A673 (cell line): ENCODE measurements at regions not wholly inside any gene's neighbourhood (a gene's known extent, or its start where the extent isn't known, plus 50 kb on each side); places are given as distances from the start of the nearest gene placed in this dataset.

Experiments
- BruUV-seq: library from RNA; stranded (reverse); fragments of 400-500 nt; replicated peaks from 2 replicates; lab custom pipeline; 2021; lab: Mats Ljungman, UMichigan
- CTCF ChIA-PET: fragments of 300-600 bp; sonication (Branson Sonifier 250); formaldehyde crosslinking; loops from one replicate; lab custom pipeline; 2022; ENCODE audit warnings: antibody characterized with exemption; lab: Charles Lee
- POLR2A ChIA-PET: fragments of 300-600 bp; sonication (Branson Sonifier 250); formaldehyde crosslinking; loops from one replicate; lab custom pipeline; 2022; ENCODE audit warnings: antibody characterized with exemption; ENCODE audit not compliant: low non-redundant PET; lab: Charles Lee
- DNase-seq: peaks from one replicate; pipeline ENCODE4 v3.0.0-alpha.2; 2015; ENCODE audit warnings: low spot score
- H3K27ac ChIP-seq: fragments of 200-600 bp; sonication (generic); 2 replicates; pipeline ENCODE4 v1.5.1; 2016; ENCODE audit warnings: mixed run types, low read depth, mild to moderate bottlenecking, mixed read lengths, antibody characterized with exemption, low read length; ENCODE audit not compliant: poor library complexity, severe bottlenecking
- H3K27me3 ChIP-seq: fragments of 200-600 bp; sonication (generic); replicated peaks from 2 replicates; pipeline ENCODE4 v1.6.1; 2017; ENCODE audit warnings: mixed run types, low read depth, mild to moderate bottlenecking, mixed read lengths, antibody characterized with exemption, low read length; ENCODE audit not compliant: insufficient read depth, poor library complexity
- H3K36me3 ChIP-seq: fragments of 200-600 bp; sonication (generic); 2 replicates; pipeline ENCODE4 v1.6.1; 2016; ENCODE audit warnings: mixed run types, mild to moderate bottlenecking, mixed read lengths, antibody characterized with exemption, low read length; ENCODE audit not compliant: insufficient read depth, poor library complexity, severe bottlenecking
- H3K4me1 ChIP-seq: fragments of 200-600 bp; sonication (generic); 2 replicates; pipeline ENCODE4 v1.6.1; 2017; ENCODE audit warnings: mixed run types, mild to moderate bottlenecking, mixed read lengths, antibody characterized with exemption, low read length; ENCODE audit not compliant: insufficient read depth, poor library complexity, severe bottlenecking
- H3K4me3 ChIP-seq: fragments of 200-600 bp; sonication (generic); 2 replicates; pipeline ENCODE4 v1.5.1; 2016; ENCODE audit warnings: low read depth, mixed run types, mild to moderate bottlenecking, mixed read lengths, low read length; ENCODE audit not compliant: poor library complexity, severe bottlenecking
- H3K9me3 ChIP-seq: fragments of 200-600 bp; sonication (generic); 2 replicates; pipeline ENCODE4 v1.6.1; 2016; ENCODE audit warnings: mixed run types, low read depth, mild to moderate bottlenecking, mixed read lengths, antibody characterized with exemption, low read length; ENCODE audit not compliant: poor library complexity, severe bottlenecking
- CTCF ChIP-seq: fragments of 300-800, 200-600 bp; sonication (generic); conservative IDR thresholded peaks from 2 replicates; pipeline ENCODE4 v1.5.1; 2017; ENCODE audit warnings: low read depth, mild to moderate bottlenecking, antibody characterized with exemption, low read length, moderate library complexity, mixed read lengths
- EZH2 ChIP-seq: fragments of 200-600 bp; sonication (generic); IDR thresholded peaks from 2 replicates; pipeline ENCODE4 v1.6.1; 2017; ENCODE audit warnings: borderline replicate concordance, low read depth, mild to moderate bottlenecking, mixed read lengths, antibody characterized with exemption, low read length; ENCODE audit not compliant: poor library complexity, severe bottlenecking
- intact Hi-C: fragments of 100-400 bp; cut with micrococcal nuclease; formaldehyde crosslinking; loops from one replicate; pipeline ENCODE4 v1.10.0; 2022; ENCODE audit not compliant: unreplicated experiment

DNA sequence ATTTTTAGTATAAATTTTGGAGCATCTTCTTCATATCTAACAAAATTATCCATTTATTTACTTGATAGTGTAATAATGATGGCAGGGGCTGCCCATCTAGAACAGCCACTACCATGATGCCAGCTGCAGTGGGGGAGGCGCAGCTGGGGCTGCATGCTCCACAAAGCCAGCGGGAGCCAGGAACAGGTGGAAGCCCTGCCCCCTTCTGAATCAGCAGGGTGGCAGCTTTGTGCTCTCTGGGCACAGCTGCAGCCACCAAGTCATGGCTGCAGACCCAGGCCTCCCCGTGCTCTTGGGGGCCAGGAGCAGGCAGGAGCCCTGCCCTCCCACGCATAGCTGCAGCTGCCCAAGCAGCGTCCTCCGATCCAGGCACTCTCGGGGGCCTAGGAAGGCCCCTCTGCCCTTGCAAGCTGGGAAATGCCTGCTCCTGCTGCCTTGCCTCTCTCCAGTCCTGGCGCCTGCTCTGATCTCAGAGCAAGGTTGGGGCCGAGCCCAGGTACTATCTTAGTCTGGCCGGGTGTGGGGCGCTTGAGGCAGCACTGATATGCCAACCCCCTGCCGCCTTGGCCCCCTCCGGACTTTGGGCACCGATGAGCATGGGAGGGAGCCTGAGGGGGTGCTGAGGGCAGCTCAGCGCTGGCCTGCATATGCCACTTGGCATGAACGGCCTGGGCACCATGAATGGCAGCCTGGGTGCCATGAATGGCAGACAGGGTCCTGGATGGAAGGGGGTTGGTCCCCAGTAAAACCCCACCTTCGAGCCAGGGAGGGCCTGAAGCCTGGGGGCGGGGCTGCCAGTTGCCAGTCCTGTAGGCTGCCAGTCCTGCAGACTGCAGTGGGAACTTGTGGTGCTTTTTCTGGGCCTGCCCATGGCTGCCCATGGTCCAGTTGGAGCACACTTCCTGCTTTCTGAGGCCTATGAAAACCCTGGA is 1110.8 kb upstream of the POT1 start:
- intact Hi-C loops, result no loop called here
- ChIA-PET CTCF (no interaction called here), POLR2A (no interaction called here)
- Histone ChIP-seq H3K4me1 (no peaks in the 10 kb centered on the region), H3K9me3 (no peaks in the 10 kb centered on the region), H3K27me3 (no peaks in the 10 kb centered on the region), H3K4me3 (no peak overlapping the region), H3K27ac (no peak overlapping the region), H3K36me3 (no peaks in the 10 kb centered on the region)
- no TSS peak for BruUV-seq
- no peak for TF ChIP-seq CTCF
- no peak for TF ChIP-seq EZH2
- no peak for DNase-seq

DNA sequence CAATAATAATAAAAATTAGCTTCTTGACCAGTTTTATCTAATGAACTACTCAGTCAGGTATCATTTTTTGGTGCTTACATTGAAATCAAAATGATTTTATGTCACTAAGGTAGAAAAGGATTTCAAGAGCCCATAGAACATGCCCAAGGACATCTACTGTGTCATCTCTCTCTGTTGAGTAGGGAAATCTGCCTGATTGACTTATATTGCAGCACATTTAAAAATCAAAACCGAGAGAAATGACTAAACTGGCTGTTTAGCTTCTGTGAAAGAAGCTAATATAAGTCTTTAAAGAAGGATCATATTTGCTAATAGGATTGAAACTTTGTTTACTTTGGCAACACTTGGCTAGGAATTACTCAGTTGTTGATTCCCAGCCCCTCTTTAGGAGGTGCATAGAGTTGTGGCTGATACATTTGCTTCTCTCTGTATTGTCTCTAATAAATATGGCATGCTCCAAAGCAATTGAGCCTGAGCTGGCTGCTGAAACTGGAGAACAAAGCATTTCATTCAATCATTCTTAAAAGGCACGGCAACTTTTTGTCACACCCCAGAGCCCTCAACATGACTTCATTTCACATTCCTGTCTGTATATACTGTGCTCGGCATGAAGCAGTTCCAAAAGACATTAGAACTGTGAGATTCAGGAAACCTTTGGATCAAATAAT is 1096.9 kb upstream of the POT1 start:
- Histone ChIP-seq H3K4me3 (no peak overlapping the region), H3K27ac (peak overlapping the region; percentile 24), H3K27me3 (no peaks in the 10 kb centered on the region), H3K36me3 (no peaks in the 10 kb centered on the region), H3K4me1 (peaks cover 10% of the 10 kb centered on the region), H3K9me3 (no peaks in the 10 kb centered on the region)
- no TSS peak for BruUV-seq
- intact Hi-C loops, result no loop called here
- ChIA-PET POLR2A (no interaction called here), CTCF (no interaction called here)
- DNase-seq, result peak; percentile 69
- TF ChIP-seq CTCF (no peak), EZH2 (no peak)

- Histone ChIP-seq H3K27ac (no peak overlapping the region), H3K4me3 (no peak overlapping the region), H3K27me3 (no peaks in the 10 kb centered on the region), H3K4me1 (peaks cover 10% of the 10 kb centered on the region), H3K9me3 (no peaks in the 10 kb centered on the region), H3K36me3 (no peaks in the 10 kb centered on the region)
- intact Hi-C loops, result no loop called here
- CTCF ChIA-PET, result no interaction called here
- TF ChIP-seq CTCF (no peak), EZH2 (no peak)
- BruUV-seq, result no TSS peak
- DNase-seq, result no peak
- POLR2A ChIA-PET, result no interaction called here
These were observed 1092.8 kb upstream of the POT1 start for GRCh38 chr7:126022452-126022851.
